RPMI7951 (cell line): ENCODE measurements at regions not wholly inside any gene's neighbourhood (a gene's known extent, or its start where the extent isn't known, plus 50 kb on each side); places are given as distances from the start of the nearest gene placed in this dataset.
"Not testable (repeated sequence)": the region's sequence is repeated elsewhere in the genome, so short reads cannot be mapped to it uniquely, and the experiment has no call there.

ENCODE experiments used
- DNase-seq: peaks from one replicate; pipeline ENCODE4 v3.0.0-alpha.2; 2012; ENCODE audit warnings: low read depth

GRCh38 chr2:82985572-82986197, 1473.4 kb downstream of the SUCLG1 start:
- no peak for DNase-seq

GRCh38 chr2:82968358-82968757, 1490.7 kb downstream of the SUCLG1 start:
- DNase-seq, result no peak

- no peak for DNase-seq
Observed at GRCh38 chr2:82964341-82964740, 1494.7 kb downstream of the SUCLG1 start.

GRCh38 chr2:82959727-82960126, 1499.4 kb downstream of the SUCLG1 start:
- no peak for DNase-seq

GRCh38 chr2:82954868-82955267, 1504.2 kb downstream of the SUCLG1 start:
- DNase-seq, result no peak

- no peak for DNase-seq
Observed at GRCh38 chr2:82939211-82939610, 1519.9 kb downstream of the SUCLG1 start.

- DNase-seq, result not testable (repeated sequence)
Observed at GRCh38 chr2:82938321-82938845, 1520.7 kb downstream of the SUCLG1 start.

- DNase-seq, result no peak
Observed at GRCh38 chr2:82913566-82913965, 1545.5 kb downstream of the SUCLG1 start.

GRCh38 chr2:82896117-82896516, 1563.0 kb downstream of the SUCLG1 start:
- DNase-seq, result no peak

GRCh38 chr2:82893190-82893589, 1565.9 kb downstream of the SUCLG1 start:
- DNase-seq, result no peak

- no peak for DNase-seq
Observed at GRCh38 chr2:82879803-82880202, 1579.3 kb downstream of the SUCLG1 start.

GRCh38 chr2:82875858-82876257, 1583.2 kb downstream of the SUCLG1 start:
- DNase-seq, result no peak

- DNase-seq, result no peak
Observed at GRCh38 chr2:82857967-82858366, 1601.1 kb downstream of the SUCLG1 start.

- DNase-seq, result no peak
Observed at GRCh38 chr2:82853299-82853698, 1605.8 kb downstream of the SUCLG1 start.

- no peak for DNase-seq
Observed at GRCh38 chr2:82852787-82853186, 1606.3 kb downstream of the SUCLG1 start.

GRCh38 chr2:82848285-82848684, 1610.8 kb downstream of the SUCLG1 start:
- DNase-seq, result no peak

GRCh38 chr2:82839036-82839435, 1620.0 kb downstream of the SUCLG1 start:
- DNase-seq, result no peak

GRCh38 chr2:82837588-82838304, 1621.3 kb downstream of the SUCLG1 start:
- peak; percentile 74 for DNase-seq

GRCh38 chr2:82834893-82835292, 1624.2 kb downstream of the SUCLG1 start:
- DNase-seq, result no peak

- no peak for DNase-seq
Observed at GRCh38 chr2:82827426-82827825, 1631.7 kb downstream of the SUCLG1 start.

- no peak for DNase-seq
Observed at GRCh38 chr2:82826437-82826836, 1632.6 kb downstream of the SUCLG1 start.

- no peak for DNase-seq
Observed at GRCh38 chr2:82825410-82826090, 1633.5 kb downstream of the SUCLG1 start.

- DNase-seq, result no peak
Observed at GRCh38 chr2:82823892-82824291, 1635.2 kb downstream of the SUCLG1 start.
